K562 (cell line): ENCODE measurements at regions not wholly inside any gene's neighbourhood (a gene's known extent, or its start where the extent isn't known, plus 50 kb on each side); places are given as distances from the start of the nearest gene placed in this dataset.

Source experiments
- ATAC-seq: fragments of 200-7000 bp; cut with Tn5 transposase; 3 replicates; pipeline ENCODE4 v1.9.1; 2020; ENCODE audit warnings: moderate library complexity
- BruUV-seq: library from RNA; stranded (reverse); fragments of 400-500 nt; replicated peaks from 2 replicates; lab custom pipeline; 2021; lab: Mats Ljungman, UMichigan
- CTCF ChIA-PET: fragments of 300-600 bp; formaldehyde crosslinking; extraction: SDS; loops from one replicate; lab custom pipeline; 2021; ENCODE audit warnings: low intra/inter-chr PET ratio; lab: Yijun Ruan, JAX
- POLR2A ChIA-PET: fragments of 300-600, 350-650 bp; sonication (Branson Sonifier 250); formaldehyde crosslinking; extraction: SDS; loops from one replicate; lab custom pipeline; 2021; ENCODE audit warnings: antibody characterized with exemption, inconsistent platforms; lab: Yijun Ruan, JAX
- DNase-seq, 4 experiments: peaks; one replicate each; pipeline versions ENCODE4 v3.0.0 to v3.0.0-alpha.2; 2011 to 2018; ENCODE audit warnings: low spot score in 3 of 4, mixed read lengths in 3 of 4; ENCODE audit errors: extremely low read depth in 1 of 4
- FAIRE-seq: peaks from 2 replicates; lab custom pipeline; 2011; peaks lifted over from hg19 to GRCh38; lab: Jason Lieb, UNC
- H2AFZ ChIP-seq: 2 replicates; pipeline ENCODE4 v1.6.0; 2011; ENCODE audit warnings: low read depth, low read length, control low read depth, inconsistent platforms
- H3K27ac ChIP-seq: fragments of 200-600 bp; 3 replicates; pipeline ENCODE4 v1.8.0; 2011; ENCODE audit warnings: low read depth, mild to moderate bottlenecking, control low read depth, inconsistent platforms, low read length, moderate library complexity, mixed read lengths; ENCODE audit errors: extremely low read depth
- H3K27me3 ChIP-seq, 2 experiments: fragments of 300-600 bp in 1 of 2; 2 replicates in 1 of 2; 3 replicates in 1 of 2; pipeline versions ENCODE4 v1.6.0 to v1.8.0; 2011; ENCODE audit warnings: inconsistent platforms in 2 of 2, low read length in 2 of 2, mild to moderate bottlenecking in 1 of 2, mixed read lengths in 1 of 2, moderate library complexity in 1 of 2; ENCODE audit not compliant: control insufficient read depth in 2 of 2, insufficient read depth in 2 of 2
- H3K36me3 ChIP-seq: fragments of 300-600 bp; 3 replicates; pipeline ENCODE4 v1.8.0; 2011; ENCODE audit warnings: mild to moderate bottlenecking, low read length, inconsistent platforms; ENCODE audit not compliant: control insufficient read depth, insufficient read depth
- H3K4me1 ChIP-seq, 2 experiments: fragments of 200-600 bp in 1 of 2; replicated peaks in 1 of 2; 2 replicates in 1 of 2; 3 replicates in 1 of 2; pipeline versions ENCODE4 v1.5.1 to v1.8.0; 2011; ENCODE audit warnings: inconsistent platforms in 2 of 2, low read length in 2 of 2, mild to moderate bottlenecking in 1 of 2, mixed read lengths in 1 of 2, moderate library complexity in 1 of 2; ENCODE audit not compliant: control insufficient read depth in 2 of 2, insufficient read depth in 2 of 2
- H3K4me2 ChIP-seq: 2 replicates; pipeline ENCODE4 v1.6.1; 2011; ENCODE audit warnings: low read length, control low read depth, inconsistent platforms, mixed read lengths; ENCODE audit not compliant: insufficient read depth
- H3K4me3 ChIP-seq: fragments of 200-600 bp; sonication (generic), shearing (Covaris generic); 2 replicates; pipeline ENCODE4 v1.5.1; 2016; ENCODE audit warnings: control low read depth, inconsistent platforms
- H3K79me2 ChIP-seq: fragments of 200-600 bp; 3 replicates; pipeline ENCODE4 v1.8.0; 2011; ENCODE audit warnings: low read length, inconsistent platforms; ENCODE audit not compliant: control insufficient read depth, insufficient read depth
- H3K9ac ChIP-seq, 2 experiments: 2 replicates each; pipeline versions ENCODE4 v1.6.0 to v1.6.1; 2011; ENCODE audit warnings: low read depth in 2 of 2, low read length in 2 of 2, control low read depth in 1 of 2, inconsistent platforms in 1 of 2, mild to moderate bottlenecking in 1 of 2, mixed read lengths in 1 of 2; ENCODE audit not compliant: insufficient read depth in 1 of 2
- H3K9me1 ChIP-seq: one replicate; pipeline ENCODE4 v1.6.0; 2011; ENCODE audit warnings: inconsistent platforms, mild to moderate bottlenecking, low read length, moderate library complexity; ENCODE audit not compliant: control insufficient read depth, insufficient read depth
- H3K9me3 ChIP-seq: replicated peaks from 2 replicates; pipeline ENCODE4 v1.5.1; 2011; ENCODE audit warnings: low read depth, low read length, inconsistent platforms; ENCODE audit not compliant: control insufficient read depth, insufficient read depth
- H4K20me1 ChIP-seq: replicated peaks from 2 replicates; pipeline ENCODE4 v1.6.1; 2011; ENCODE audit warnings: low read length, inconsistent platforms, mixed read lengths; ENCODE audit not compliant: control insufficient read depth, insufficient read depth
- CCNT2 ChIP-seq: IDR thresholded peaks from 2 replicates; pipeline ENCODE4 v1.6.1; 2011; ENCODE audit warnings: borderline replicate concordance, low read depth, mild to moderate bottlenecking, moderate library complexity, mixed read lengths, low read length; ENCODE audit not compliant: insufficient read length; ENCODE audit errors: extremely low read depth
- CHD4 ChIP-seq: fragments of 200-600 bp; sonication (generic); IDR thresholded peaks from 3 replicates; pipeline ENCODE4 v1.6.1; 2012; ENCODE audit warnings: low read depth, mild to moderate bottlenecking, mixed read lengths, low read length, inconsistent platforms; ENCODE audit not compliant: insufficient read depth, insufficient replicate concordance, poor library complexity, severe bottlenecking
- MECOM ChIP-seq: fragments of 250-450 bp; sonication (Bioruptor Pico); IDR thresholded peaks from 2 replicates; pipeline ENCODE4 v1.8.0; 2022; ENCODE audit warnings: inconsistent platforms
- MEF2A ChIP-seq: IDR thresholded peaks from 2 replicates; pipeline ENCODE4 v1.6.1; 2011; ENCODE audit warnings: low read depth, mild to moderate bottlenecking, low read length, moderate library complexity; ENCODE audit not compliant: control insufficient read depth
- SMARCA4 ChIP-seq: fragments of 450-650 bp; IDR thresholded peaks from 2 replicates; pipeline ENCODE4 v1.6.1; 2016
- ZNF316 ChIP-seq: fragments of 450-650 bp; IDR thresholded peaks from 2 replicates; pipeline ENCODE4 v1.6.1; 2016
- ZNF57 ChIP-seq: fragments of 450-650 bp; formaldehyde crosslinking; IDR thresholded peaks from 2 replicates; pipeline ENCODE4 v1.4.0; 2020; ENCODE audit warnings: mild to moderate bottlenecking, moderate library complexity
- WGBS: fragments of 100-300 bp; shearing (Covaris generic); methylation state at CpG from one replicate; pipeline ENCODE4 v1.1.6; 2016; ENCODE audit warnings: low coverage, mixed read lengths; ENCODE audit not compliant: insufficient coverage; ENCODE audit errors: missing lambda C conversion rate; 5-methylcytosine and 5-hydroxymethylcytosine counted together
- in situ Hi-C: fragments of 300-500 bp; cut with MboI; formaldehyde crosslinking; loops from 4 replicates; pipeline ENCODE4 v1.15.0; 2018; ENCODE audit warnings: inconsistent platforms, mixed read lengths
- intact Hi-C: fragments of 100-400 bp; cut with micrococcal nuclease; formaldehyde crosslinking; loops from 2 replicates; pipeline ENCODE4 v1.14.2; 2022

- H3K79me2 ChIP-seq = no peaks in the 10 kb centered on the region
- no peak overlapping the region for H3K27ac ChIP-seq
- no peaks in the 10 kb centered on the region for H4K20me1 ChIP-seq
- H3K9me1 ChIP-seq = no peaks in the 10 kb centered on the region
- CTCF ChIA-PET = no interaction called here
- H3K27me3 ChIP-seq = no peaks in the 10 kb centered on the region; a peak in 1 of 5 replicates
- TF ChIP-seq CHD4 = no peak
- TF ChIP-seq ZNF316 = 0 out of 2 replicates have a peak, but pooled peaks have one; percentile 12
- TF ChIP-seq CCNT2 = no peak
- no peak for TF ChIP-seq MECOM
- TF ChIP-seq MEF2A = no peak
- TF ChIP-seq, all 486 proteins: peak for 1
- Histone ChIP-seq H3K9ac (no peak overlapping the region), H3K4me2 (no peak overlapping the region), H3K4me3 (no peak overlapping the region), H3K36me3 (no peaks in the 10 kb centered on the region), H3K4me1 (no peaks in the 10 kb centered on the region), H2AFZ (no peak overlapping the region), H3K9me3 (no peaks in the 10 kb centered on the region)
- intact Hi-C loops (no loop called here), in situ Hi-C loops (no loop called here)
- ATAC-seq (no peak), DNase-seq (no peak), FAIRE-seq (no peak)
- POLR2A ChIA-PET = interaction anchor here (0.7 to 1.0 kb wide), 2 partner anchors 11 to 35 kb away, joined by 3 to 4 read pairs; no protein-coding TSS in a partner anchor
- 0% methylated on average over 2 of the region's 2 CpGs for WGBS
- no TSS peak for BruUV-seq
Observed at GRCh38 chr2:44852594-44852993, 88.9 kb upstream of the SIX3 start.

- no peaks in the 10 kb centered on the region for H3K4me1 ChIP-seq
- BruUV-seq = no TSS peak
- H3K9ac ChIP-seq = no peak overlapping the region
- H3K9me1 ChIP-seq = no peaks in the 10 kb centered on the region
- intact Hi-C loops = no loop called here
- H4K20me1 ChIP-seq = no peaks in the 10 kb centered on the region
- ATAC-seq = no peak
- H3K9me3 ChIP-seq = no peaks in the 10 kb centered on the region
- no peak for FAIRE-seq
- H3K4me3 ChIP-seq = no peak overlapping the region
- no peaks in the 10 kb centered on the region for H3K79me2 ChIP-seq
- no peaks in the 10 kb centered on the region for H3K27me3 ChIP-seq
- no peak overlapping the region for H3K4me2 ChIP-seq
- TF ChIP-seq SMARCA4 (no peak), ZNF57 (CRISPR knock-in tag) (no peak)
- CTCF ChIA-PET = no interaction called here
- 0% methylated on average over 3 of the region's 3 CpGs for WGBS
- H3K27ac ChIP-seq = no peak overlapping the region
- in situ Hi-C loops = no loop called here
- no peak overlapping the region for H2AFZ ChIP-seq
- no peaks in the 10 kb centered on the region for H3K36me3 ChIP-seq
- no peak for DNase-seq
- POLR2A ChIA-PET = interaction anchor here (1.2 kb wide), 1 partner anchor 11 kb away, joined by 4 read pairs; no protein-coding TSS in a partner anchor
Observed at GRCh38 chr2:44859337-44859736, 82.2 kb upstream of the SIX3 start.
